GM23248 (cell line): ENCODE measurements at regions not wholly inside any gene's neighbourhood (a gene's known extent, or its start where the extent isn't known, plus 50 kb on each side); places are given as distances from the start of the nearest gene placed in this dataset.

Experiments used
- EZH2 ChIP-seq: fragments of 200-600 bp; sonication (generic); IDR thresholded peaks from 2 replicates; pipeline ENCODE4 v1.6.1; 2018; ENCODE audit warnings: antibody characterized with exemption, mild to moderate bottlenecking; ENCODE audit not compliant: insufficient read depth, poor library complexity, severe bottlenecking
- EZH2phosphoT487 ChIP-seq: fragments of 200-600 bp; sonication (generic); IDR thresholded peaks from 2 replicates; pipeline ENCODE4 v1.6.1; 2018; ENCODE audit warnings: antibody characterized with exemption, moderate library complexity, mild to moderate bottlenecking, low read depth; ENCODE audit not compliant: insufficient read depth

DNA sequence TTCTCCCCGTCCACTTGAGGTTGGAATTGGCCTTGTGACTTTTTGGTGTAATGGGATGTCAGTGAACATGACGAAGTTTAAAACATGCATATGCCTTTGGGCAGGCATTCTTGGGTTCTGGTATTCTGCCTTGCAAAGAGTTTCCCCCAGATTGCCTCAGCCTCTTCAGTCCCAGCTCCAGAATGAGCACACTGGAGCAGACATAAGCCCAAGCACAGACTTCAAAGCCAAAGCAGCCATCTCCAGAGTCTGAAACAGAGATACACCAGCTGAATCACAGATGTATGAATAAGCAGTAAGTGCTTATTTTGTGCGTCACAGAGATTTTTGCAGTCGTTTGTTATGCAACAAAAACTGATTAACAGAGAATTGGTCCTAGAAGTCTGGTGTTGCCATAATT is 546.0 kb downstream of the FRK start:
- no peak for TF ChIP-seq EZH2
- no peak for TF ChIP-seq EZH2phosphoT487
